PC-9 (cell line): ENCODE measurements at regions not wholly inside any gene's neighbourhood (a gene's known extent, or its start where the extent isn't known, plus 50 kb on each side); places are given as distances from the start of the nearest gene placed in this dataset.
A peak's percentile ranks its signal among the peaks of the same experiment; 100 is the strongest.

Experiments
- BruUV-seq: library from RNA; stranded (reverse); fragments of 400-500 nt; replicated peaks from 2 replicates; lab custom pipeline; 2021; lab: Mats Ljungman, UMichigan
- CTCF ChIA-PET: fragments of 300-600 bp; sonication (Branson Sonifier 250); formaldehyde crosslinking; loops from one replicate; lab custom pipeline; 2022; ENCODE audit warnings: antibody characterized with exemption; lab: Charles Lee
- POLR2A ChIA-PET: fragments of 300-600 bp; sonication (Branson Sonifier 250); formaldehyde crosslinking; loops from one replicate; lab custom pipeline; 2022; ENCODE audit warnings: antibody characterized with exemption; ENCODE audit not compliant: unreplicated experiment; lab: Charles Lee
- DNase-seq, 2 experiments: peaks; one replicate each; pipeline versions ENCODE4 v3.0.0 to v3.0.0-alpha.2; 2015 to 2022; ENCODE audit warnings: mixed read lengths in 1 of 2
- H2AFZ ChIP-seq: fragments of 200-600 bp; sonication (generic); 2 replicates; pipeline ENCODE4 v1.8.1; 2017; ENCODE audit warnings: antibody characterized with exemption
- H3F3A ChIP-seq: fragments of 200-600 bp; sonication (generic); 2 replicates; pipeline ENCODE4 v1.8.1; 2017; ENCODE audit warnings: antibody characterized with exemption, mild to moderate bottlenecking, low read depth; ENCODE audit not compliant: insufficient read depth
- H3K27ac ChIP-seq: fragments of 200-600 bp; sonication (generic); 2 replicates; pipeline ENCODE4 v1.6.1; 2016; ENCODE audit warnings: mixed run types
- H3K27me3 ChIP-seq: fragments of 200-600 bp; sonication (generic); 2 replicates; pipeline ENCODE4 v1.6.1; 2016; ENCODE audit warnings: low read depth, mixed run types; ENCODE audit not compliant: insufficient read depth
- H3K36me3 ChIP-seq: fragments of 200-600 bp; sonication (generic); 2 replicates; pipeline ENCODE4 v1.6.1; 2016; ENCODE audit warnings: low read depth, mixed run types
- H3K4me1 ChIP-seq: fragments of 200-600 bp; sonication (generic); replicated peaks from 2 replicates; pipeline ENCODE4 v1.6.1; 2016; ENCODE audit warnings: mixed run types; ENCODE audit not compliant: insufficient read depth
- H3K4me2 ChIP-seq: fragments of 200-600 bp; sonication (generic); 2 replicates; pipeline ENCODE4 v1.6.1; 2017; ENCODE audit warnings: mixed run types
- H3K4me3 ChIP-seq: fragments of 200-600 bp; sonication (generic); 2 replicates; pipeline ENCODE4 v1.6.1; 2016; ENCODE audit warnings: mixed run types
- H3K79me2 ChIP-seq: fragments of 200-600 bp; sonication (generic); 2 replicates; pipeline ENCODE4 v1.6.1; 2017; ENCODE audit warnings: low read depth, mixed run types
- H3K9me2 ChIP-seq: fragments of 200-600 bp; sonication (generic); 2 replicates; pipeline ENCODE4 v1.8.1; 2017; ENCODE audit warnings: mild to moderate bottlenecking; ENCODE audit not compliant: insufficient read depth
- H3K9me3 ChIP-seq: fragments of 200-600 bp; sonication (generic); 2 replicates; pipeline ENCODE4 v1.8.1; 2016; ENCODE audit warnings: low read depth; ENCODE audit not compliant: insufficient read depth
- H4K20me1 ChIP-seq: fragments of 200-600 bp; sonication (generic); 2 replicates; pipeline ENCODE4 v1.8.1; 2017; ENCODE audit not compliant: insufficient read depth
- EZH2 ChIP-seq: fragments of 200-600 bp; sonication (generic); IDR thresholded peaks from 2 replicates; pipeline ENCODE4 v1.8.0; 2017; ENCODE audit warnings: antibody characterized with exemption, low read depth
- intact Hi-C: fragments of 100-400 bp; cut with micrococcal nuclease; formaldehyde crosslinking; loops from one replicate; pipeline ENCODE4 v1.10.0; 2022; ENCODE audit not compliant: unreplicated experiment
- TF ChIP-seq, protein P1 (sequence below): fragments of 200-600 bp; sonication (generic); conservative IDR thresholded peaks from 2 replicates; pipeline ENCODE4 v1.6.1; 2017; ENCODE audit warnings: mixed run types, antibody characterized with exemption, mild to moderate bottlenecking, moderate library complexity

DNA sequence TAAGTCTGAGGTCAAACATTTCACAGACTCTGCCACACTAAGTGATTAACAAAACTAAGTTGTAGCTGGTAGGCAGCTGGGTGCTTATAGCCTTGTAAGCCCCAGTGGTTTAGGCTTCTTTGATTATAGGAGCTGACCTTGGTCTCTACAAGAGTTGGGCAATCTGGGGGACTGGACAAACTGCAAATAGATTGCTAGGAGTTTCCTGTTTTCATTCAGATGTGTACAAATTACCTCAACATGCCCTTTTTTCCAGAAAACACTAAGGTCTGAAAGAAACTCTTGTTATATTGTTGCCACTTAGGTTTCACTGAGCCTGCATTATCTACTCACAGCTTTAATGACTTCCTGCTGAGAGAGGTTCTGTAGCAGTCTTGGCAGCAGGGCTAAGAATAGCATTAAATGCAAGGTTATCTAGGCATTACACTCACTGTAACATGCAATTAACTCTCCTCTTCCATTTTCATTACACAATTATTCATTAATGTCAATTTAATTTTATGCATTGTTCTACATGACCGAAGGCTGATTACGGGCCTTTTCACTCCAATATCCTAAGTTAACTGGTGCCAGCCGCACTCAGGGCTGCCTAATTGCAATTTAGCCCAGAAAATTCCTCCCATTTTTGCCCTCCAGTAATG is 314.0 kb downstream of the LMO4 start:
- H2AFZ ChIP-seq = no peak overlapping the region; the same call in 1 of the 2 replicates
- no peak overlapping the region for H3K4me3 ChIP-seq
- ChIA-PET POLR2A (no interaction called here), CTCF (no interaction called here)
- H4K20me1 ChIP-seq = no peaks in the 10 kb centered on the region
- H3F3A ChIP-seq = no peaks in the 10 kb centered on the region
- no peaks in the 10 kb centered on the region for H3K36me3 ChIP-seq
- H3K4me2 ChIP-seq = no peak overlapping the region
- H3K9me2 ChIP-seq = no peaks in the 10 kb centered on the region
- DNase-seq = no peak
- peaks cover 15% of the 10 kb centered on the region; the same call in 1 of the 2 replicates for H3K4me1 ChIP-seq
- H3K27me3 ChIP-seq = no peaks in the 10 kb centered on the region
- H3K9me3 ChIP-seq = no peaks in the 10 kb centered on the region
- no TSS peak for BruUV-seq
- H3K27ac ChIP-seq = no peak overlapping the region
- no peaks in the 10 kb centered on the region for H3K79me2 ChIP-seq
- intact Hi-C loops = no loop called here
- TF ChIP-seq EZH2 = no peak
- TF ChIP-seq, protein P1, sequence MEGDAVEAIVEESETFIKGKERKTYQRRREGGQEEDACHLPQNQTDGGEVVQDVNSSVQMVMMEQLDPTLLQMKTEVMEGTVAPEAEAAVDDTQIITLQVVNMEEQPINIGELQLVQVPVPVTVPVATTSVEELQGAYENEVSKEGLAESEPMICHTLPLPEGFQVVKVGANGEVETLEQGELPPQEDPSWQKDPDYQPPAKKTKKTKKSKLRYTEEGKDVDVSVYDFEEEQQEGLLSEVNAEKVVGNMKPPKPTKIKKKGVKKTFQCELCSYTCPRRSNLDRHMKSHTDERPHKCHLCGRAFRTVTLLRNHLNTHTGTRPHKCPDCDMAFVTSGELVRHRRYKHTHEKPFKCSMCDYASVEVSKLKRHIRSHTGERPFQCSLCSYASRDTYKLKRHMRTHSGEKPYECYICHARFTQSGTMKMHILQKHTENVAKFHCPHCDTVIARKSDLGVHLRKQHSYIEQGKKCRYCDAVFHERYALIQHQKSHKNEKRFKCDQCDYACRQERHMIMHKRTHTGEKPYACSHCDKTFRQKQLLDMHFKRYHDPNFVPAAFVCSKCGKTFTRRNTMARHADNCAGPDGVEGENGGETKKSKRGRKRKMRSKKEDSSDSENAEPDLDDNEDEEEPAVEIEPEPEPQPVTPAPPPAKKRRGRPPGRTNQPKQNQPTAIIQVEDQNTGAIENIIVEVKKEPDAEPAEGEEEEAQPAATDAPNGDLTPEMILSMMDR = no peak

DNA sequence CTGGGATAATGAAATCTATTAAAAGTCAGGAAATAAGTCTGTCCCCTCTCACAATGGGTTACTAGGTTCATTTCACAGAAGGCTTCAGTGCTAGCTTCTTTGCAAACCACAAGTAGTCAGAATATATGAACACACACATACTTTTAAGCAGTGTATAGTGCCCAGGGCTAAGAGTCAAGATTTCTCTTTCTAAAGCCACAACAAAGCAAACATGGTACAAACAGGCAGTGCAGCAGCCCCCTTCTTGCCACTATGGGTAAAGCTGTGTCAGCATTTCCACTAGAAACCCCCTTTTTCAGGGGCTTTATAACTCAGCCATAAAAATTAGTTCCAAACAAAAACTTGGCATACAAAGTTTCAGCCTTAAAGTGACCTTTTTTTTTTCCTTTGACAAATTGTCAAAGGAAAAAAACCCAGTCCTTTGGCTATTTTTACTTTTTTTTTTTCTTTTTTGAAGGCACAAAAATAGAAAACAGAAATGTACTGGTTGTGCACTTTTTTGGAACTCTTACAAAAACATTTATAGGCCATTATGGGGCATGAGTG is 315.4 kb downstream of the LMO4 start:
- TF ChIP-seq EZH2 = no peak
- TF ChIP-seq, protein P1 = no peak
- intact Hi-C loops = no loop called here
- Histone ChIP-seq H3K27me3 (no peaks in the 10 kb centered on the region), H3K9me3 (no peaks in the 10 kb centered on the region), H2AFZ (no peak overlapping the region), H3K4me1 (peaks cover 15% of the 10 kb centered on the region; the same call in 1 of the 2 replicates), H4K20me1 (no peaks in the 10 kb centered on the region), H3K36me3 (no peaks in the 10 kb centered on the region), H3K4me3 (no peak overlapping the region), H3K4me2 (no peak overlapping the region), H3K27ac (no peak overlapping the region), H3K9me2 (no peaks in the 10 kb centered on the region), H3K79me2 (no peaks in the 10 kb centered on the region), H3F3A (no peaks in the 10 kb centered on the region)
- DNase-seq = no peak
- BruUV-seq = no TSS peak
- ChIA-PET CTCF (interaction anchor here (0.7 kb wide), 1 partner anchor 417 kb away, joined by 3 read pairs; no protein-coding TSS in a partner anchor), POLR2A (no interaction called here)

DNA sequence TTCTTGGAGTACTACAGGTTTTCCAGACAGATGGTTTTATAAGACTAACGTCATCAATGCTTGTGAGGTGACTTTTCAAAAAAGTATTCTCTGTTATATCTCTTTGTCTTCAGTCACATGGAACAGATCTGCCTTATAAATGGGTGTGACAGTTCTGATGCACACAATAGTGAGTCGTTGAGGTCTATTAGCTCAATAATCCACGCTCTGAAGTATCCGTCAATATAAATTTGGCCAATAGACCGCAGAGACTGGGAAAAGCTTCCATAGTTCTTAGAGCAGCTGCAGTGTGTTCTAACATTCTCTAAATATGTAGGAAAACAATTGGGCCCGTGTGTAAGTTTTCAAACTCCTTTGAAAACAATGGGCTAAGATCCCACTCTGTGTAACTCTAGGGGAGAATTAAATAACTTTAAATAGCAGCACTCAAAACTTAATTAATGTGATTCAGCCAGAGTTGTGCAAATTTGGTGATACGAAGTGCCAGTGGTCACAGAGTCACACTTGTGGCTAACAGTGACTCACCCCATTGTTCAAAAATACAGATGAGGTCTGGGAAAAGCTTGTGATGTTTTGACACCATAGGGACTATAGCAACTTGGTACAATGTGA is 316.0 kb downstream of the LMO4 start:
- H3K4me1 ChIP-seq = peaks cover 15% of the 10 kb centered on the region; the same call in 1 of the 2 replicates
- peak overlapping the region; percentile 18; the same call in 1 of the 2 replicates for H3K27ac ChIP-seq
- H3F3A ChIP-seq = no peaks in the 10 kb centered on the region
- no peaks in the 10 kb centered on the region for H4K20me1 ChIP-seq
- ChIA-PET POLR2A (no interaction called here), CTCF (interaction anchor here (0.7 kb wide), 1 partner anchor 418 kb away, joined by 3 read pairs; no protein-coding TSS in a partner anchor)
- H2AFZ ChIP-seq = no peak overlapping the region
- no peak overlapping the region for H3K4me3 ChIP-seq
- H3K4me2 ChIP-seq = no peak overlapping the region
- peak; percentile 9 to 73 for DNase-seq
- no peak for TF ChIP-seq EZH2
- TF ChIP-seq, protein P1 = no peak
- intact Hi-C loops = no loop called here
- no peaks in the 10 kb centered on the region for H3K9me2 ChIP-seq
- H3K9me3 ChIP-seq = no peaks in the 10 kb centered on the region
- H3K79me2 ChIP-seq = no peaks in the 10 kb centered on the region
- BruUV-seq = no TSS peak
- no peaks in the 10 kb centered on the region for H3K36me3 ChIP-seq
- no peaks in the 10 kb centered on the region for H3K27me3 ChIP-seq
